A673 (cell line): ENCODE measurements at regions not wholly inside any gene's neighbourhood (a gene's known extent, or its start where the extent isn't known, plus 50 kb on each side); places are given as distances from the start of the nearest gene placed in this dataset.

Source experiments
- EZH2 ChIP-seq: fragments of 200-600 bp; sonication (generic); IDR thresholded peaks from 2 replicates; pipeline ENCODE4 v1.6.1; 2017; ENCODE audit warnings: borderline replicate concordance, low read depth, mild to moderate bottlenecking, mixed read lengths, antibody characterized with exemption, low read length; ENCODE audit not compliant: poor library complexity, severe bottlenecking
- TF ChIP-seq, protein P1 (sequence below): fragments of 300-800, 200-600 bp; sonication (generic); conservative IDR thresholded peaks from 2 replicates; pipeline ENCODE4 v1.5.1; 2017; ENCODE audit warnings: low read depth, mild to moderate bottlenecking, antibody characterized with exemption, low read length, moderate library complexity, mixed read lengths

DNA sequence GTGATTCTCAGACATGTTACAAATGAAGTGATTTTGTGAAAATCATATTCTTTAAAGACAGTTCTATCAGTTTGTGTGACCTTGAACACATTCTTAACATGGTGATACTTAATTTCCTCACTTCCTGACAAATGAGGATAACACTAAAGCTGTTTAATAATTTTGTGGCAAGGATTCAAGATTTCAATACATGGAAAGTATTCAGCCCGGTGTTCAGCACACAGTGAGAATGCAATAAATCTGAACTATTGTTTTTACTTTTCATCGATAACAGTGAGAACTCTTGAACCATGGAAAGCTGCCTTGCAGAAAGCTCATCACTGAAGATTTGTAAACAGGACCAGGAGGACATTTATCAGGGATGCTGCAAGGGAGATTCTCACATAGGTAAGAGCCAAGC lies 57.1 kb upstream of the C5orf46 start:
- TF ChIP-seq, protein P1, sequence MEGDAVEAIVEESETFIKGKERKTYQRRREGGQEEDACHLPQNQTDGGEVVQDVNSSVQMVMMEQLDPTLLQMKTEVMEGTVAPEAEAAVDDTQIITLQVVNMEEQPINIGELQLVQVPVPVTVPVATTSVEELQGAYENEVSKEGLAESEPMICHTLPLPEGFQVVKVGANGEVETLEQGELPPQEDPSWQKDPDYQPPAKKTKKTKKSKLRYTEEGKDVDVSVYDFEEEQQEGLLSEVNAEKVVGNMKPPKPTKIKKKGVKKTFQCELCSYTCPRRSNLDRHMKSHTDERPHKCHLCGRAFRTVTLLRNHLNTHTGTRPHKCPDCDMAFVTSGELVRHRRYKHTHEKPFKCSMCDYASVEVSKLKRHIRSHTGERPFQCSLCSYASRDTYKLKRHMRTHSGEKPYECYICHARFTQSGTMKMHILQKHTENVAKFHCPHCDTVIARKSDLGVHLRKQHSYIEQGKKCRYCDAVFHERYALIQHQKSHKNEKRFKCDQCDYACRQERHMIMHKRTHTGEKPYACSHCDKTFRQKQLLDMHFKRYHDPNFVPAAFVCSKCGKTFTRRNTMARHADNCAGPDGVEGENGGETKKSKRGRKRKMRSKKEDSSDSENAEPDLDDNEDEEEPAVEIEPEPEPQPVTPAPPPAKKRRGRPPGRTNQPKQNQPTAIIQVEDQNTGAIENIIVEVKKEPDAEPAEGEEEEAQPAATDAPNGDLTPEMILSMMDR = no peak
- TF ChIP-seq EZH2 = no peak
